Hepatocyte (in vitro differentiated cells): ENCODE measurements at regions not wholly inside any gene's neighbourhood (a gene's known extent, or its start where the extent isn't known, plus 50 kb on each side); places are given as distances from the start of the nearest gene placed in this dataset.

Source experiments
- DNase-seq: peaks from one replicate; pipeline ENCODE4 v3.0.0-alpha.2; 2016; ENCODE audit warnings: low spot score
- H2AFZ ChIP-seq: fragments of 200-600 bp; sonication (generic); 2 replicates; pipeline ENCODE4 v1.6.0; 2016; ENCODE audit warnings: antibody characterized with exemption, mild to moderate bottlenecking
- H3K27ac ChIP-seq: fragments of 200-600 bp; sonication (generic); 2 replicates; pipeline ENCODE4 v1.5.1; 2016; ENCODE audit warnings: mild to moderate bottlenecking
- H3K27me3 ChIP-seq: fragments of 200-600 bp; sonication (generic); 2 replicates; pipeline ENCODE4 v1.6.1; 2016
- H3K36me3 ChIP-seq: fragments of 200-600 bp; sonication (generic); replicated peaks from 2 replicates; pipeline ENCODE4 v1.5.1; 2016; ENCODE audit warnings: low read depth; ENCODE audit not compliant: insufficient read depth
- H3K4me1 ChIP-seq: fragments of 200-600 bp; sonication (generic); 2 replicates; pipeline ENCODE4 v1.5.1; 2016; ENCODE audit warnings: mild to moderate bottlenecking, moderate library complexity; ENCODE audit not compliant: insufficient read depth
- H3K4me2 ChIP-seq: fragments of 200-600 bp; sonication (generic); 2 replicates; pipeline ENCODE4 v1.6.0; 2016
- H3K4me3 ChIP-seq: fragments of 200-600 bp; sonication (generic); 2 replicates; pipeline ENCODE4 v1.5.1; 2016; ENCODE audit warnings: mild to moderate bottlenecking
- H3K79me2 ChIP-seq: fragments of 200-600 bp; sonication (generic); 2 replicates; pipeline ENCODE4 v1.6.0; 2017; ENCODE audit warnings: mild to moderate bottlenecking
- H3K9me2 ChIP-seq: fragments of 200-600 bp; sonication (generic); replicated peaks from 2 replicates; pipeline ENCODE4 v1.6.0; 2017; ENCODE audit warnings: mild to moderate bottlenecking; ENCODE audit not compliant: insufficient read depth
- H3K9me3 ChIP-seq: fragments of 200-600 bp; sonication (generic); 2 replicates; pipeline ENCODE4 v1.5.1; 2016; ENCODE audit warnings: low read depth, mild to moderate bottlenecking
- H4K20me1 ChIP-seq: fragments of 200-600 bp; sonication (generic); 2 replicates; pipeline ENCODE4 v1.6.0; 2016; ENCODE audit warnings: mild to moderate bottlenecking; ENCODE audit not compliant: insufficient read depth, poor library complexity, severe bottlenecking
- CTCF ChIP-seq: fragments of 200-600 bp; sonication (generic); IDR thresholded peaks from 2 replicates; pipeline ENCODE4 v1.5.1; 2016; ENCODE audit warnings: antibody characterized with exemption, mild to moderate bottlenecking; ENCODE audit not compliant: poor library complexity
- EZH2 ChIP-seq: fragments of 200-600 bp; sonication (generic); IDR thresholded peaks from 2 replicates; pipeline ENCODE4 v1.6.1; 2016; ENCODE audit warnings: antibody characterized with exemption, mild to moderate bottlenecking, borderline replicate concordance
- EZH2phosphoT487 ChIP-seq: fragments of 200-600 bp; sonication (generic); IDR thresholded peaks from one replicate; pipeline ENCODE4 v1.6.1; 2018; ENCODE audit warnings: antibody characterized with exemption, mild to moderate bottlenecking, low read depth, moderate library complexity; ENCODE audit not compliant: unreplicated experiment, severe bottlenecking
- WGBS: methylation state at CpG from one replicate; pipeline ENCODE4 v1.1.6; 2016; ENCODE audit warnings: low lambda C conversion rate; ENCODE audit errors: missing lambda C conversion rate; 5-methylcytosine and 5-hydroxymethylcytosine counted together

GRCh38 chr9:13367784-13368183 lies 88.3 kb upstream of the MPDZ start:
- no peak overlapping the region for H3K27ac ChIP-seq
- no peak overlapping the region for H3K4me3 ChIP-seq
- DNase-seq = no peak
- H4K20me1 ChIP-seq = no peaks in the 10 kb centered on the region
- no peaks in the 10 kb centered on the region for H3K9me3 ChIP-seq
- no peak overlapping the region for H3K4me2 ChIP-seq
- no peak overlapping the region for H2AFZ ChIP-seq
- no peaks in the 10 kb centered on the region for H3K9me2 ChIP-seq
- H3K79me2 ChIP-seq = no peaks in the 10 kb centered on the region
- no peaks in the 10 kb centered on the region for H3K27me3 ChIP-seq
- TF ChIP-seq EZH2phosphoT487 (no peak), CTCF (no peak), EZH2 (no peak)
- H3K4me1 ChIP-seq = no peaks in the 10 kb centered on the region
- 67% methylated on average over 4 of the region's 4 CpGs for WGBS
- H3K36me3 ChIP-seq = no peaks in the 10 kb centered on the region

- H3K36me3 ChIP-seq = no peaks in the 10 kb centered on the region
- H2AFZ ChIP-seq = no peak overlapping the region
- no peaks in the 10 kb centered on the region for H3K9me2 ChIP-seq
- H3K9me3 ChIP-seq = no peaks in the 10 kb centered on the region
- H3K27me3 ChIP-seq = no peaks in the 10 kb centered on the region
- H3K4me1 ChIP-seq = no peaks in the 10 kb centered on the region
- no peak for TF ChIP-seq EZH2
- TF ChIP-seq CTCF = no peak
- no peak for TF ChIP-seq EZH2phosphoT487
- no peaks in the 10 kb centered on the region for H4K20me1 ChIP-seq
- no peaks in the 10 kb centered on the region for H3K79me2 ChIP-seq
- no peak overlapping the region for H3K4me3 ChIP-seq
- DNase-seq = no peak
- no peak overlapping the region for H3K4me2 ChIP-seq
- WGBS = 76% methylated on average over 7 of the region's 7 CpGs
- peak overlapping the region; percentile 39 for H3K27ac ChIP-seq
Measured at GRCh38 chr9:13364271-13365000, 84.9 kb upstream of the MPDZ start.

- no peak overlapping the region for H3K27ac ChIP-seq
- no peaks in the 10 kb centered on the region for H3K27me3 ChIP-seq
- no peak overlapping the region for H3K4me2 ChIP-seq
- no peak for DNase-seq
- no peaks in the 10 kb centered on the region for H3K36me3 ChIP-seq
- H3K9me2 ChIP-seq = no peaks in the 10 kb centered on the region
- no peaks in the 10 kb centered on the region for H3K79me2 ChIP-seq
- no peaks in the 10 kb centered on the region for H3K9me3 ChIP-seq
- TF ChIP-seq EZH2 (no peak), CTCF (no peak), EZH2phosphoT487 (no peak)
- H2AFZ ChIP-seq = no peak overlapping the region
- H4K20me1 ChIP-seq = no peaks in the 10 kb centered on the region
- no peak overlapping the region for H3K4me3 ChIP-seq
- H3K4me1 ChIP-seq = no peaks in the 10 kb centered on the region
Measured at GRCh38 chr9:13361076-13361475, 81.6 kb upstream of the MPDZ start.

GRCh38 chr9:13360188-13360587 lies 80.7 kb upstream of the MPDZ start:
- no peaks in the 10 kb centered on the region for H3K27me3 ChIP-seq
- H3K4me2 ChIP-seq = no peak overlapping the region
- no peak for DNase-seq
- no peaks in the 10 kb centered on the region for H3K9me3 ChIP-seq
- TF ChIP-seq EZH2 (no peak), EZH2phosphoT487 (no peak), CTCF (no peak)
- H3K4me3 ChIP-seq = no peak overlapping the region
- no peaks in the 10 kb centered on the region for H3K79me2 ChIP-seq
- H3K36me3 ChIP-seq = no peaks in the 10 kb centered on the region
- H4K20me1 ChIP-seq = no peaks in the 10 kb centered on the region
- no peak overlapping the region for H3K27ac ChIP-seq
- H3K9me2 ChIP-seq = no peaks in the 10 kb centered on the region
- H3K4me1 ChIP-seq = no peaks in the 10 kb centered on the region
- H2AFZ ChIP-seq = no peak overlapping the region
